ENCODE measurements at regions not wholly inside any gene's neighbourhood (a gene's known extent, or its start where the extent isn't known, plus 50 kb on each side); places are given as distances from the start of the nearest gene placed in this dataset.

DNA sequence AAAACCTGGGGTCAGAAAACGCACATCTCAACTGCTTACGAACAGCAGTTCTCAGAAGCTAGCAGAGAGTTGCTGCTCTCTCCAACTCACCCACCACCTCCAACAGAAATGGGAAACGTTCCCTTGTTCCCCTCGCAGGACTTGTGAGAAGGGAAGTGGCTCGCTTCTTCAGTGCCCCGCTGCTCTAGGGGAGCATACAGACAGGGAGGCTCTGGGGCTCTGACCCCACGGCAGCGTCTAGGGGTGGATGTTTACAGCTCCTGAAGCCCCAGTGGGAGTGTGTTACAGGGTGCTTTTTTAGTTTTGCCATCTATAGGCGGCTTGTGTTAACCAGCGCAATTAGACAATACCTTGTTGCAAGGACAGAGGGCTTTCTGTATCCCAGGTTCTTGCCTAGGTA lies 267.7 kb upstream of the ACTBL2 start:
- no peaks in the 10 kb centered on the region for H4K20me1 ChIP-seq (replicated peaks in 1 of 2; ENCODE audit: control insufficient read depth in 1 of 2, insufficient read depth in 2 of 2, low read length in 2 of 2)
- no peak overlapping the region for H2BK120ac ChIP-seq (replicated peaks; ENCODE audit: low read depth, low read length)
- no peaks in the 10 kb centered on the region for H3K79me2 ChIP-seq (ENCODE audit: control insufficient read depth in 1 of 2, insufficient read depth in 2 of 2, low read length in 2 of 2)
- WGBS, 2 experiments (ENCODE audit: extremely low coverage in 1 of 2, insufficient coverage in 1 of 2, insufficient read length in 1 of 2, insufficient replicate concordance in 2 of 2, low coverage in 1 of 2, low lambda C conversion rate in 2 of 2, missing lambda C conversion rate in 1 of 2): 93% methylated on average over 10 of the region's 10 CpGs; no CpG with 5 or more reads in 1 of the 2 experiments
- H3K23me2 ChIP-seq (ENCODE audit: low read depth, low read length): no peaks in the 10 kb centered on the region
- no peak overlapping the region for H3K4me3 ChIP-seq (ENCODE audit: extremely low read depth in 1 of 4, insufficient read depth in 2 of 4, low read depth in 3 of 4, low read length in 4 of 4)
- no peaks in the 10 kb centered on the region for H3K36me3 ChIP-seq (ENCODE audit: control insufficient read depth in 2 of 4, insufficient read depth in 4 of 4, low read length in 3 of 4)
- H2BK5ac ChIP-seq (ENCODE audit: low read depth, low read length): no peak overlapping the region
- H3K18ac ChIP-seq (ENCODE audit: extremely low read depth, low read length): no peak overlapping the region
- H3K27me3 ChIP-seq (replicated peaks in 1 of 4; ENCODE audit: control insufficient read depth in 3 of 4, extremely low read depth in 1 of 4, insufficient read depth in 3 of 4, low read length in 3 of 4): no peaks in the 10 kb centered on the region
- H3K79me1 ChIP-seq (ENCODE audit: low read depth, low read length): no peaks in the 10 kb centered on the region
- H2AK5ac ChIP-seq (ENCODE audit: low read depth, low read length): no peak overlapping the region
- H3K56ac ChIP-seq (replicated peaks; ENCODE audit: insufficient read length, low read depth, low read length): no peak overlapping the region
- H3K9me3 ChIP-seq (ENCODE audit: insufficient read depth in 2 of 2, low read depth in 1 of 2, low read length in 1 of 2): no peaks in the 10 kb centered on the region
- H2BK12ac ChIP-seq (ENCODE audit: low read depth, low read length): no peak overlapping the region
- no peak overlapping the region for H3K9ac ChIP-seq (replicated peaks in 1 of 4; ENCODE audit: extremely low read depth in 1 of 4, low read depth in 3 of 4, low read length in 3 of 4)
- CTCF ChIA-PET (ENCODE audit: partially characterized antibody): interaction anchor here (1.4 kb wide), 1 partner anchor 30 kb away, joined by 3 read pairs; no protein-coding TSS in a partner anchor
- H3K14ac ChIP-seq (ENCODE audit: insufficient read length): no peak overlapping the region
- H3K4me1 ChIP-seq (replicated peaks in 1 of 4; ENCODE audit: control insufficient read depth in 3 of 4, insufficient read depth in 4 of 4, low read length in 3 of 4): no peaks in the 10 kb centered on the region
- POLR2A ChIA-PET (ENCODE audit: partially characterized antibody): interaction anchor here (0.6 kb wide), 1 partner anchor 982 kb away, joined by 3 read pairs; no protein-coding TSS in a partner anchor
- no peak overlapping the region for H2AFZ ChIP-seq (ENCODE audit: low read length)
- no peak for FAIRE-seq
- H3K4ac ChIP-seq (replicated peaks; ENCODE audit: insufficient read length, low read depth, low read length): no peak overlapping the region
- TF ChIP-seq NRF1 (IDR thresholded peaks at IDR 0.05; ENCODE audit: low read depth, low read length) (no peak), CHD1 (IDR thresholded peaks at IDR 0.05; ENCODE audit: low read depth, low read length) (no peak)
- H4K8ac ChIP-seq (ENCODE audit: extremely low read depth, insufficient read depth, low read length): no peak overlapping the region
- H2BK15ac ChIP-seq (ENCODE audit: low read length): no peak overlapping the region
- no peak overlapping the region for H2BK20ac ChIP-seq (ENCODE audit: low read length)
- no peak overlapping the region for H3K23ac ChIP-seq (ENCODE audit: insufficient read length)
- no peak overlapping the region for H4K5ac ChIP-seq (ENCODE audit: insufficient read length, low read depth, low read length)
- DNase-seq (ENCODE audit: low read depth in 1 of 2, low spot score in 2 of 2): no peak
- no peak overlapping the region for H4K91ac ChIP-seq (replicated peaks; ENCODE audit: insufficient read length, low read length)
- H3K4me2 ChIP-seq (ENCODE audit: insufficient read depth in 1 of 2, low read depth in 2 of 2, low read length in 2 of 2): no peak overlapping the region
- H3K27ac ChIP-seq (ENCODE audit: low read depth, low read length): no peak overlapping the region

All from H1 (cell line).